ENCODE measurements at regions not wholly inside any gene's neighbourhood (a gene's known extent, or its start where the extent isn't known, plus 50 kb on each side); places are given as distances from the start of the nearest gene placed in this dataset.

DNA sequence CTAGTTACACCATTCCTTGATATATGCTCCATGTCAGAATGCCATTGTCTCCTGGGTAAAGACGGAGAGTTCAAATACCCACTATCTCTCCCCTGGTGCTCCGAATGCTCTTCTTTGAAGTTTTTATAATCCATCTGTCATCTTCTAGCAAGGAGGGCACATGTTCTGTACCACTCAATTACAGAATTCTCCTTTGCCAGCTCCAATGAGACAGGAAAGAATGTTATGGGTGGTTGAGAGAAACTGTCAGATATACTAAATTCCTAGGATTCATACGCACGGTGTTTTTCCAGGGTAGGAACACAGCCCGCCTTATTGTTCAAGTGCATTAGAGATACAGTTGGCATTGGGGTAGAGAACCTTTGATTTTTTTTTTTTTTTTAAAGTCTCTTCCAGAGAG, 118.0 kb upstream of the ZNF536 start:
- TF ChIP-seq ZBTB7A (tag by site-specific recombination; IDR thresholded peaks at IDR 0.05; ENCODE audit: low read depth): no peak
- TF ChIP-seq ZNF398 (tag by site-specific recombination; IDR thresholded peaks at IDR 0.05): no peak
- TF ChIP-seq IKZF3 (tag by site-specific recombination; IDR thresholded peaks at IDR 0.05): peak; percentile 36; the same call in 1 of the 2 replicates
- CTCF ChIA-PET: interaction anchor here (0.6 to 1.4 kb wide), 5 partner anchors 17 to 413 kb away, joined by 3 to 4 read pairs (median 3); no protein-coding TSS in a partner anchor
- H3K36me3 ChIP-seq (ENCODE audit: control insufficient read depth in 2 of 2, insufficient read depth in 1 of 2, low read length in 2 of 2): no peaks in the 10 kb centered on the region

DNA sequence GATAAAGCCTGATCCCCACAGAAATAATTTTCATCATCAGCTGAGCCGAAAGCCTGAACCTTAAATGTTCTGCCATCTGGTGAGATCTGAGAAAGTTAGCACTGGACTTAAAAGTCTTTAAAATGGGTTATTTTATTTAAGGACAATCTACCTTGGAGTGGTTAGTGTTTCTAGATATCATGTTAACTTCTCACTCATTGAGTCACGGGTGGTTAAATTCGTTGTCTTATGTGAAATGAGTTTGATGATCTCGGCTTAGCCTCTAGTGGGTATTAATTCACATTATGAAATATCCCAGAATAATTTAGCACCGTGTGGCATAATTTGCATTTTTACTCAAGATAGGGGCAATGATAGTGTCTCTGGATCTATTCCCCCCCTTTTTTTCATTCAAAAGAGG, 117.4 kb upstream of the ZNF536 start:
- no peak for TF ChIP-seq SCRT1 (tag by site-specific recombination; IDR thresholded peaks at IDR 0.05; ENCODE audit: borderline replicate concordance)
- TF ChIP-seq ZNF157 (tag by site-specific recombination; IDR thresholded peaks at IDR 0.05): no peak
- TF ChIP-seq ZSCAN16 (tag by site-specific recombination; IDR thresholded peaks at IDR 0.05): no peak
- no peak for TF ChIP-seq REPIN1 (tag by site-specific recombination; IDR thresholded peaks at IDR 0.05; ENCODE audit: low read depth)
- TF ChIP-seq ZNF433 (tag by site-specific recombination; IDR thresholded peaks at IDR 0.05; ENCODE audit: low read depth): no peak
- TF ChIP-seq ZNF544 (tag by site-specific recombination; IDR thresholded peaks at IDR 0.05): no peak
- no peak for TF ChIP-seq ZNF311 (tag by site-specific recombination; IDR thresholded peaks at IDR 0.05; ENCODE audit: borderline replicate concordance)
- TF ChIP-seq BCL11A (tag by site-specific recombination; IDR thresholded peaks at IDR 0.05; ENCODE audit: low read depth): no peak
- no peak for TF ChIP-seq ZIC2 (tag by site-specific recombination; IDR thresholded peaks at IDR 0.05)
- no peak for TF ChIP-seq ZBTB21 (tag by site-specific recombination; IDR thresholded peaks at IDR 0.05)
- no peak for TF ChIP-seq ZSCAN30 (tag by site-specific recombination; IDR thresholded peaks at IDR 0.05)
- TF ChIP-seq, protein P1, sequence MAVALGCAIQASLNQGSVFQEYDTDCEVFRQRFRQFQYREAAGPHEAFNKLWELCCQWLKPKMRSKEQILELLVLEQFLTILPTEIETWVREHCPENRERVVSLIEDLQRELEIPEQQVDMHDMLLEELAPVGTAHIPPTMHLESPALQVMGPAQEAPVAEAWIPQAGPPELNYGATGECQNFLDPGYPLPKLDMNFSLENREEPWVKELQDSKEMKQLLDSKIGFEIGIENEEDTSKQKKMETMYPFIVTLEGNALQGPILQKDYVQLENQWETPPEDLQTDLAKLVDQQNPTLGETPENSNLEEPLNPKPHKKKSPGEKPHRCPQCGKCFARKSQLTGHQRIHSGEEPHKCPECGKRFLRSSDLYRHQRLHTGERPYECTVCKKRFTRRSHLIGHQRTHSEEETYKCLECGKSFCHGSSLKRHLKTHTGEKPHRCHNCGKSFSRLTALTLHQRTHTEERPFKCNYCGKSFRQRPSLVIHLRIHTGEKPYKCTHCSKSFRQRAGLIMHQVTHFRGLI (tag by site-specific recombination; IDR thresholded peaks at IDR 0.05): no peak
- TF ChIP-seq, protein P2, sequence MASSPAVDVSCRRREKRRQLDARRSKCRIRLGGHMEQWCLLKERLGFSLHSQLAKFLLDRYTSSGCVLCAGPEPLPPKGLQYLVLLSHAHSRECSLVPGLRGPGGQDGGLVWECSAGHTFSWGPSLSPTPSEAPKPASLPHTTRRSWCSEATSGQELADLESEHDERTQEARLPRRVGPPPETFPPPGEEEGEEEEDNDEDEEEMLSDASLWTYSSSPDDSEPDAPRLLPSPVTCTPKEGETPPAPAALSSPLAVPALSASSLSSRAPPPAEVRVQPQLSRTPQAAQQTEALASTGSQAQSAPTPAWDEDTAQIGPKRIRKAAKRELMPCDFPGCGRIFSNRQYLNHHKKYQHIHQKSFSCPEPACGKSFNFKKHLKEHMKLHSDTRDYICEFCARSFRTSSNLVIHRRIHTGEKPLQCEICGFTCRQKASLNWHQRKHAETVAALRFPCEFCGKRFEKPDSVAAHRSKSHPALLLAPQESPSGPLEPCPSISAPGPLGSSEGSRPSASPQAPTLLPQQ (tag by site-specific recombination; IDR thresholded peaks at IDR 0.05): no peak
- TF ChIP-seq ZNF426 (tag by site-specific recombination; IDR thresholded peaks at IDR 0.05): no peak
- no peak for TF ChIP-seq ZNF350 (tag by site-specific recombination; IDR thresholded peaks at IDR 0.05)
- no peak for TF ChIP-seq ZNF701 (tag by site-specific recombination; IDR thresholded peaks at IDR 0.05)
- no peak for TF ChIP-seq ZNF112 (tag by site-specific recombination; IDR thresholded peaks at IDR 0.05)
- peaks cover 25% of the 10 kb centered on the region for H3K4me1 ChIP-seq (ENCODE audit: control insufficient read depth, insufficient read depth, low read length)
- ChIA-PET CTCF (interaction anchor here (0.6 to 1.4 kb wide), 4 partner anchors 31 to 412 kb away, joined by 3 to 4 read pairs (median 4); no protein-coding TSS in a partner anchor), POLR2A (interaction anchor here (0.7 kb wide), 1 partner anchor 15 kb away, joined by 3 read pairs; no protein-coding TSS in a partner anchor)
- no peak overlapping the region for H3K27ac ChIP-seq (ENCODE audit: extremely low read depth, low read depth, low read length)
- H3K4me3 ChIP-seq (ENCODE audit: low read depth, low read length): no peak overlapping the region
- no peaks in the 10 kb centered on the region; the same call in 1 of the 2 replicates for H3K9me3 ChIP-seq (ENCODE audit: control insufficient read depth, insufficient read depth, low read depth, low read length)
- no peaks in the 10 kb centered on the region for H3K36me3 ChIP-seq (ENCODE audit: control insufficient read depth in 2 of 2, insufficient read depth in 1 of 2, low read length in 2 of 2)

More for the DNA sequence above, 118.0 kb upstream of the ZNF536 start:
- no peaks in the 10 kb centered on the region; the same call in 1 of the 2 replicates for H3K9me3 ChIP-seq (ENCODE audit: control insufficient read depth, insufficient read depth, low read depth, low read length)
- H3K4me1 ChIP-seq (ENCODE audit: control insufficient read depth, insufficient read depth, low read length): peaks cover 25% of the 10 kb centered on the region
- POLR2A ChIA-PET: interaction anchor here (0.7 kb wide), 1 partner anchor 16 kb away, joined by 3 read pairs; no protein-coding TSS in a partner anchor
- H3K4me3 ChIP-seq (ENCODE audit: low read depth, low read length): no peak overlapping the region
- no peak overlapping the region for H3K27ac ChIP-seq (ENCODE audit: extremely low read depth, low read depth, low read length)
